ENCODE measurements at regions not wholly inside any gene's neighbourhood (a gene's known extent, or its start where the extent isn't known, plus 50 kb on each side); places are given as distances from the start of the nearest gene placed in this dataset.
"Not testable (repeated sequence)": the region's sequence is repeated elsewhere in the genome, so short reads cannot be mapped to it uniquely, and the experiment has no call there.

DNA sequence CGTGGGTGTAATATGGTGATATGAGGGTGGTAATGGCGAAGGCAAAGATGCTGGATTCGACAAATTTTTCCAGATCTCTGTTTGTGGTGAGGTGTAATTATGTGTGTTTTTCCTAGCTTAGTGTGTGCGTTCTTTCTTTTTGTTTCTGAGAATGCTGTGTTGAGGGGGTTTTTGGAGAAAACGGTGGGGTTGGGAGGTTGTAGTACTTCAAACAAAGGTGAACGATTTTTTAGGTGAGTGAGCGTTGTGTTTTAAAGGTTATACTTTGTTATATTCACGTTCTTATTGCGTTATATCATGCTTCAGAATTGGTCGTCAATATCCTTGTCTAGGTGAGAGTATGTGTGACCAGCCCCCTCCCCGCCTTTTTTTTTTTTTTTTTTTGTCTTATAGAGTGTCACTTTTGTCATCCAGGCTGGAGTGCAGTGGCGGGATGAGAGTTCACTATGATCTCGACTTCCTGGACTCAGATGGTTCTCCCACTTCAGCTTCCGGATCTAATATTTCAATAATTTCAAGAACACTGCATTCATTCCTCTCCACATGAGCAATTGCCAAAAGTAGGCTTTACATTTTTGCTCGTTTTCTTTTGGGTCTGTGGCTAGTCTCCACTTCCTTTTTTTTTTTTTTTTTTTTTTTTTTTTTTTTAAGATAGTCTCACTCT is 82.2 kb upstream of the RNU2-1 start:
- no peak for DNase-seq (ENCODE audit: low read depth in 2 of 2, low spot score in 1 of 2)

DNA sequence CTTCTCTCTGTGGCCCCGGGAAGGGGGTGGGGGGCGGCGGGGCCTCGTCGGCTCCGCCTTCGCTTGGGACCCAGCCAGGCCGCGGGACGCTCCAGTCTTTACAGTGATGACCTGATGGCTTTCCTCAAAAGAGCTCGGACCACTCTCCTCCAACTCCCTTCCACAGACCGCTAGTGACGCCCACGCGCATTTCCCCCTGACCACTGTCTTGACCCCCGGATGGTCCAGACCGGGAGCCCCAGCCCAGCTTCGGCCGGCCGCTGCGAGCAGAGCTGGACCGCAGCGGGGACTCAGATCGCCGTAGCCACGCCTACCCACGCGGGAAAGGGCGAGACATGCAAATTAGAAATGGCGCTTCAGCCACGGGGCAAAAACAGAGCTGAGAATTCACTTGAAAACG is 81.6 kb upstream of the RNU2-1 start:
- DNase-seq (ENCODE audit: low read depth in 2 of 2, low spot score in 1 of 2), result no peak

DNA sequence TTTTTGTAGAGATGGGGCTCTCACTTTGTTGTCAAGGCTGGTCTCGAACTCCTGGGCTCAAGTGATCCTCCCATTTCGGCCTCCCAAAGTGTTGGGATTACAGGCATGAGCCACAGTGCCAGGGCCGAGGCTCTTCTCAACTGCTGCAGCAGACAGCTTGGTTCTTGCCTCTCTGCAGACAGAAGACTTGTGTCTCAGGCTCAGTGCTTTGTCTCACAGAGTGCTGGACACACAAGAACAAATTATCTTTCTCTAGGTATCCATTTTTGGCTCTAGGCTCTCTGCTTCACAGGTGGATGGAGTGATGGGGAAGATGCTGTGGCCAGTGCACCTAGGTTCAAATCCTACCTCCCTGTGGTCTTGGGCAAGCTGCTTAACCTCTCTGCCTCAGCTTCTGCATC is 80.8 kb upstream of the RNU2-1 start:
- no peak for DNase-seq (ENCODE audit: low read depth in 2 of 2, low spot score in 1 of 2)

DNA sequence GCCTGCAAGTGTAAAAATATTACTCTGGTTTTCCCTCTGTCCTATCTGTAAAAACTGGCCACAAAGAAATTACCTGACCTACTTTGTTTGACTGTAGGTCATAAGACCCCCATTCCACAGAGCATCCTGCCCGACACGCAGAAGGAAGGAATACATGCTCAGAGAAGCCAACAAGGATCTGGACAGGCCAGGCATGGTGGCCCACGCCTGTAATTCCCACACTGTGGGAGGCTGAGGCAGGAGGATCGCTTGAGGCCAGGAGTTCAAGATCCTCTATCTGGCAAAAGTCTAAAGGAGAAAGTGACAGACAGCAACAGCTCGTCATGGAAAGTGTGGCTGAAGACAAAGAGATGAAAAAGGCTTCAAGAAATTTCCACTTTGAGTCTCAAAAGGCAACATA is 78.2 kb upstream of the RNU2-1 start:
- DNase-seq (ENCODE audit: low read depth in 2 of 2, low spot score in 1 of 2), result no peak

DNA sequence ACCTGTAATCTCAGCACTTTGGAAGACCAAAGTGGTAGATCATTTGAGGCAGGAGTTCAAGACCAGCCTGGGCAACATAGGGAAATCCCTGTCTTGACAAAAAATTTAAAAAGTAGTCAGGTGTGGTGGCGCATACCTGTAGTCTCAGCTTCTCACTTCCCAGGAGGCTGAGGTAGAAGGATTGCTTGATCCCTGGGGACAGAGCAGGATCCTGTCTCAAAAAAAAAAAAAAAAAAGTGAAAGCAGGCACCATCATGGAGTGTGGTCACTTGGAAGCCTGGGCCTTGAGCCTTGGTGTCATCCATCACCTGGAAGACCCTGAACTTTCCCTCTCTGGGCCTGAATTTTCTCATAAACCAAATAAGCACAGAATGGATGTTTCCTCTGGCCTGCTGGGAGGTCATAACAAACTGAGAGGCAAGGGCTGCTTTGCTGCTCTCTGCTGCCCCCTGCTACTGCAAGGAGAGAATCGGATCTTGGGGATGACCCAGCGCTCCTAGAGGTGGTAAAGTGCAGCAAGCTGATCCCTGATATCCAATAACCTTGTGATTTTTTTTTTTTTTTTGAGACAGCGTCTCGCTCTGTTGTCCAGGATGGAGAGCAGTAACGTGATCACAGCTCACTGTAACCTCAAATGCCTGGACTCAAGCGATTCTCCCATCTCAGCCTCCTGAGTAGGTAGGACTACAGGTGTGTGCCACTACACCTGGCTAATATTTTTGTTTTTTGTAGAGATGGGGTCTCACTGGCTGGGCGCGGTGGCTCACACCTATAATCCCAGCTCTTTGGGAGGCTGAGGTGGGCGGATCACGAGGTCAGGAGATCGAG is 75.9 kb upstream of the RNU2-1 start:
- no peak for DNase-seq (ENCODE audit: low read depth in 2 of 2, low spot score in 1 of 2)

DNA sequence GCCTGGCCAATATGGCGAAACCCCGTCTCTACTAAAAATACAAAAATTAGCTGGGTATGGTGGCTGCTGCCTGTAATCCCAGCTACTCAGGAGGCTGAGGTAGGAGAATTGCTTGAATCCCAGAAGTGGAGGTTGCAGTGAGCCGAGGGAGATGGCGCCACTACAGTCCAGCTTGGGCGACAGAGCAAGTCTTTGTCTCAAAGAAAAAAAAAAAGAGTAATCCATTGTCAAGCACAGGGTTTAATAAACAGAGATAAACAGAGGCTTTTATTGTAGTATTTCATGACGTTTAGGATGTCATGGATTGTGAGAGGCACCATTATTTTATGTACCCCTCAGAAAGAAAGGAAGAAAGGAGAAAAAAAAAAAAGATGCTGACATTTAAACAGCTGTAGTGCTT is 75.2 kb upstream of the RNU2-1 start:
- no peak for DNase-seq (ENCODE audit: low read depth in 2 of 2, low spot score in 1 of 2)

DNA sequence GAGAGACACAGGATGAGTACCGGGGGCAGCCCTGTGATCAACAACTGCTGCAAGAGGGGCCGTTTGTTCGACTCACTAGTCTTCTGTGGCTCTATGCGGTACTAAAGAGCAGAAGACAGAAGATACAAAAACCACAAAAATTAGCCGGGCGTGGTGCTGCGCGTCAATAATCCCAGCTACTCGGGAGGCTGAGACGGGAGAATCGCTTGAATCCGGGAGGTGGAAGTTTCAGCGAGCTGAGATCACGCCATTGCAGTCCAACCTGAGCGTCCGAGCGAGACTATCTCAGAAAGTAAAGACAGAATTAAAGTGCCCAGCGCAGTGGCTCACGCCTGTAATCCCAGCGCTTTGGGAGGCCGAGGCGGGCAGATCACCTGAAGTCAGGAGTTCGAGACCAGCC is 71.0 kb upstream of the RNU2-1 start:
- DNase-seq (ENCODE audit: low read depth in 2 of 2, low spot score in 1 of 2), result not testable (repeated sequence)

DNA sequence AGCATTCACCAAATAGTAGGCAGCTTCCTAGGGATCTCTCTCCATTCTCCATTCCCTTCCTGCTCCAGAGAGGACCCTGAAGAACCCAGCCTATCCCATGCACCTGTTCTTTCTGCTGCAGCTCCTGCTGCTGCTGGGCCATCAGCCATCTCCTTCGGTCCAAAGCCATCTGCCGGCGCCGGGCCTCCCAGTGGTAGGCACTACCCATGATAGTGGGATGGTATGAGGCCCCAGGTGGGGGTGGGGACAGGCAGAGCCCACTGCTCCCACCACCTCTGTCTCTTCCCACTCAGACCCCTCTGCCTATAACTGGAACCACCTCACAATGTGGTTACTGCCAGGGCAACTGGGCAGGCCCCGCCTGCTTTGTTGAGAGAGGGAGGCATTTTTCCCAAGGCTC is 69.3 kb upstream of the RNU2-1 start:
- DNase-seq (ENCODE audit: low read depth in 2 of 2, low spot score in 1 of 2), result not testable (repeated sequence)

DNA sequence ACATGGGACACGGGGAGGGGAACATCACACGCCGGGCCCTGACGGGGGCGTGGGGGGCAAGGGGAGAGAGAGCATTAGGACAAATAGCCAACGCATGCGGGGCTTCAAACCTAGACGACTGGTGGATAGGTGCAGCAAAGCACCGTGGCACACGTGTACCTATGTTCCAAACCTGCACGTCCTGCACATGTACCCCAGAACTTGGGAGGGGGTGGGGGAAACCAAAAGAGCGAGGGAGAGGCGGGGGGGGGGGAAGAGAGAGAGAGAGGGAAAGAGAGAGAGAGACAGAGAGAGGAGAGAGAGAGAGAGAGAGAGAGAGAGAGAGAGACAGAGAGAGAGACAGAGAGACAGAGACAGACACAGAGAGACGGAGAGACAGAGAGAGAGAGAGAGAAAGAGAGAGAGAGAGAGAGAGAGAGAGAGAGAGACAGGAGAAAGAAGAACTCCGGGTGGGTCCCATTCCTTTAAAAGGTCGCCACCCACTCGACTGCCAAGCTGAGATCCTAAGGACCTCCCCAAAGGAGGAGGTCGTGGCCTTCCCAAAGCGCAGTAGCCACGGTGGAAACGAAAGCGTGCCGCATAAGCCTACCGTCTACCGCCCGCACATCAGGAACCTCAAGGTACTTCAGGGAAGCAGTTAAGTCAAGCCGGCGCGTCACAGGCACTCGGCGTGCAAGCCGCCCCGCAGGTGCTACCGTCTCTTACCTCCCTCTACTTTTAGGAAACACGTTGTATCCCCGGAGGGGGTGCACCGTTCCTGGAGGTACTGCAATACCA is 65.7 kb upstream of the RNU2-1 start:
- DNase-seq (ENCODE audit: low read depth in 2 of 2, low spot score in 1 of 2), result not testable (repeated sequence)

DNA sequence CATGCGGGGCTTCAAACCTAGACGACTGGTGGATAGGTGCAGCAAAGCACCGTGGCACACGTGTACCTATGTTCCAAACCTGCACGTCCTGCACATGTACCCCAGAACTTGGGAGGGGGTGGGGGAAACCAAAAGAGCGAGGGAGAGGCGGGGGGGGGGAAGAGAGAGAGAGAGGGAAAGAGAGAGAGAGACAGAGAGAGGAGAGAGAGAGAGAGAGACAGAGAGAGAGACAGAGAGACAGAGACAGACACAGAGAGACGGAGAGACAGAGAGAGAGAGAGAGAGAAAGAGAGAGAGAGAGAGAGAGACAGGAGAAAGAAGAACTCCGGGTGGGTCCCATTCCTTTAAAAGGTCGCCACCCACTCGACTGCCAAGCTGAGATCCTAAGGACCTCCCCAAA is 55.9 kb upstream of the RNU2-1 start:
- not testable (repeated sequence) for DNase-seq (ENCODE audit: low read depth in 2 of 2, low spot score in 1 of 2)

DNA sequence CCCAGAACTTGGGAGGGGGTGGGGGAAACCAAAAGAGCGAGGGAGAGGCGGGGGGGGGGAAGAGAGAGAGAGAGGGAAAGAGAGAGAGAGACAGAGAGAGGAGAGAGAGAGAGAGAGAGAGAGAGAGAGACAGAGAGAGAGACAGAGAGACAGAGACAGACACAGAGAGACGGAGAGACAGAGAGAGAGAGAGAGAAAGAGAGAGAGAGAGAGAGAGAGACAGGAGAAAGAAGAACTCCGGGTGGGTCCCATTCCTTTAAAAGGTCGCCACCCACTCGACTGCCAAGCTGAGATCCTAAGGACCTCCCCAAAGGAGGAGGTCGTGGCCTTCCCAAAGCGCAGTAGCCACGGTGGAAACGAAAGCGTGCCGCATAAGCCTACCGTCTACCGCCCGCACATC is 49.8 kb upstream of the RNU2-1 start:
- not testable (repeated sequence) for DNase-seq (ENCODE audit: low read depth in 2 of 2, low spot score in 1 of 2)
